Right lobe of liver (tissue), 6 donors: ENCODE measurements at regions not wholly inside any gene's neighbourhood (a gene's known extent, or its start where the extent isn't known, plus 50 kb on each side); places are given as distances from the start of the nearest gene placed in this dataset.

ENCODE experiments used
- ATAC-seq, 4 donors: fragments of 200-7000 bp; cut with Tn5 transposase; one replicate each; pipeline ENCODE4 v1.9.1; 2020; ENCODE audit warnings: mild to moderate bottlenecking in 4 of 4, moderate library complexity in 4 of 4
- DNase-seq, 3 donors: peaks; one replicate each; pipeline ENCODE4 v3.0.0-alpha.2; 2020
- H3K27ac ChIP-seq, 3 donors: fragments of 200-600 bp; one replicate each; pipeline ENCODE4 v1.8.0; 2022
- H3K27me3 ChIP-seq, 2 donors: fragments of 200-600 bp; one replicate each; pipeline ENCODE4 v1.8.0; 2022
- H3K36me3 ChIP-seq, 4 donors: fragments of 200-600 bp; sonication (generic) in 1 of 4; one replicate each; pipeline versions ENCODE4 v1.5.1 to v1.8.0; 2017 to 2022; ENCODE audit warnings: control low read depth in 1 of 4
- H3K4me1 ChIP-seq, 4 donors: fragments of 200-600 bp; sonication (generic) in 1 of 4; one replicate each; pipeline versions ENCODE4 v1.5.1 to v1.8.0; 2017 to 2022; ENCODE audit warnings: control low read depth in 1 of 4
- H3K4me3 ChIP-seq, 3 donors: fragments of 200-600 bp; one replicate each; pipeline ENCODE4 v1.8.0; 2022
- H3K9me3 ChIP-seq, 4 donors: fragments of 200-600 bp; sonication (generic) in 1 of 4; one replicate each; pipeline versions ENCODE4 v1.5.1 to v1.8.0; 2017 to 2022; ENCODE audit warnings: control low read depth in 1 of 4
- POLR2A ChIP-seq: fragments of 450-650 bp; IDR thresholded peaks from one replicate; pipeline ENCODE4 v1.6.1; 2017; ENCODE audit warnings: antibody characterized with exemption, mild to moderate bottlenecking
- WGBS: methylation state at CpG from one replicate; pipeline ENCODE4 v1.1.6; 2018; ENCODE audit warnings: low coverage, low lambda C conversion rate; ENCODE audit not compliant: insufficient coverage; ENCODE audit errors: missing lambda C conversion rate; 5-methylcytosine and 5-hydroxymethylcytosine counted together
- intact Hi-C, 2 donors: fragments of 100-400 bp; cut with DNase I; formaldehyde crosslinking; loops; one replicate each; pipeline versions ENCODE4 v1.11.2 to v1.14.1; 2022
- TF ChIP-seq, protein P1 (sequence below), 4 donors: fragments of 200-600 bp in 3 of 4; fragments of 450-650 bp in 1 of 4; IDR thresholded peaks; one replicate each; pipeline versions ENCODE4 v1.5.1 to v1.8.0; 2016 to 2022; ENCODE audit warnings: antibody characterized with exemption in 4 of 4, mild to moderate bottlenecking in 2 of 4
- donor health status: DM: no; HTN: yes; CAD: no.
- donor health status: DM: no; HTN: no; CAD: no.
- donor health status: DM: no; HTN: no; CAD: no.
- donor health status: DM: no; HTN: yes; CAD: no.
- donor health status: DM: no; HTN: yes; CAD: no.

GRCh38 chr16:85291302-85292148, 179.3 kb upstream of the CIBAR2 start:
- 24% methylated on average over 12 of the region's 26 CpGs for WGBS
- Histone ChIP-seq H3K27me3 (no peaks in the 10 kb centered on the region), H3K9me3 (no peaks in the 10 kb centered on the region), H3K36me3 (no peaks in the 10 kb centered on the region), H3K4me1 (peaks cover 0 to 70% (median 34%) of the 10 kb centered on the region in 4 donors), H3K4me3 (no peak overlapping the region), H3K27ac (peak overlapping the region; percentile 29 to 91 (median 74))
- peak; percentile 75 to 90 (median 81) for DNase-seq
- TF ChIP-seq POLR2A, result peak; percentile 54
- TF ChIP-seq, protein P1, sequence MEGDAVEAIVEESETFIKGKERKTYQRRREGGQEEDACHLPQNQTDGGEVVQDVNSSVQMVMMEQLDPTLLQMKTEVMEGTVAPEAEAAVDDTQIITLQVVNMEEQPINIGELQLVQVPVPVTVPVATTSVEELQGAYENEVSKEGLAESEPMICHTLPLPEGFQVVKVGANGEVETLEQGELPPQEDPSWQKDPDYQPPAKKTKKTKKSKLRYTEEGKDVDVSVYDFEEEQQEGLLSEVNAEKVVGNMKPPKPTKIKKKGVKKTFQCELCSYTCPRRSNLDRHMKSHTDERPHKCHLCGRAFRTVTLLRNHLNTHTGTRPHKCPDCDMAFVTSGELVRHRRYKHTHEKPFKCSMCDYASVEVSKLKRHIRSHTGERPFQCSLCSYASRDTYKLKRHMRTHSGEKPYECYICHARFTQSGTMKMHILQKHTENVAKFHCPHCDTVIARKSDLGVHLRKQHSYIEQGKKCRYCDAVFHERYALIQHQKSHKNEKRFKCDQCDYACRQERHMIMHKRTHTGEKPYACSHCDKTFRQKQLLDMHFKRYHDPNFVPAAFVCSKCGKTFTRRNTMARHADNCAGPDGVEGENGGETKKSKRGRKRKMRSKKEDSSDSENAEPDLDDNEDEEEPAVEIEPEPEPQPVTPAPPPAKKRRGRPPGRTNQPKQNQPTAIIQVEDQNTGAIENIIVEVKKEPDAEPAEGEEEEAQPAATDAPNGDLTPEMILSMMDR (IDR thresholded peaks at IDR 0.05), result no peak
- intact Hi-C loops, result no loop called here
- ATAC-seq, result peak; percentile 63 to 77 (median 67)

DNA sequence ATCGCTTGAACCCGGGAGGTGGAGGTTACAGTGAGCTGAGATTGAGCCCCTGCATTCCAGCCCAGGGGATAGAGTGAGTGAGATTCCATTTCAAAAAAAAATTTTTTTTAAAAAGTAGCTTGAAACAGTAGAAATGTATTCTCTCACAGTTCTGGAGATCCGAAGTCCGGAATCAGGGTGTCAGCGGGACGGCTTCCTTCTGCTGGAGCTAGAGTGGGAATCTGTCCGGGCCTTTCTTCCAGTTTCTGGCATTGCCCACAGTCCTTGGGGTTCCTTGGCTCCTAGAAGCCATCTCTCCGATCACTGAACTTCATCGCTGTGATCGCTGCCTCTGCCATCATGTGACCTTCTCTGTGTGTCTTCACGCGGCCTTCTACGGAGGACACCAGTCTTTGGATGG, 181.2 kb upstream of the CIBAR2 start:
- TF ChIP-seq, protein P1 (IDR thresholded peaks at IDR 0.05), result no peak
- no peak for TF ChIP-seq POLR2A
- H3K36me3 ChIP-seq, result no peaks in the 10 kb centered on the region
- peaks cover 0 to 54% (median 25%) of the 10 kb centered on the region in 4 donors for H3K4me1 ChIP-seq
- ATAC-seq (no peak), DNase-seq (no peak)
- intact Hi-C loops, result no loop called here
- 100% methylated on average over 5 of the region's 13 CpGs for WGBS
- no peak overlapping the region for H3K4me3 ChIP-seq
- no peaks in the 10 kb centered on the region for H3K9me3 ChIP-seq
- no peaks in the 10 kb centered on the region for H3K27me3 ChIP-seq
- H3K27ac ChIP-seq, result peak overlapping the region in 2 of 3 donors; percentile 72 to 84

- peaks cover 0 to 48% (median 22%) of the 10 kb centered on the region in 4 donors for H3K4me1 ChIP-seq
- WGBS, result 39% methylated on average over 6 of the region's 15 CpGs
- no peaks in the 10 kb centered on the region for H3K27me3 ChIP-seq
- peak overlapping the region in 1 of 3 donors; percentile 13 for H3K4me3 ChIP-seq
- no peaks in the 10 kb centered on the region for H3K9me3 ChIP-seq
- H3K27ac ChIP-seq, result peak overlapping the region in 2 of 3 donors; percentile 72 to 84
- intact Hi-C loops, result no loop called here
- DNase-seq (peak in 2 of 3 donors; percentile 81 to 86), ATAC-seq (peak; percentile 45 to 63 (median 54))
- TF ChIP-seq POLR2A, result peak; percentile 26
- TF ChIP-seq, protein P1 (IDR thresholded peaks at IDR 0.05), result no peak
- H3K36me3 ChIP-seq, result no peaks in the 10 kb centered on the region
These were observed 181.8 kb upstream of the CIBAR2 start for GRCh38 chr16:85293904-85294642.

DNA sequence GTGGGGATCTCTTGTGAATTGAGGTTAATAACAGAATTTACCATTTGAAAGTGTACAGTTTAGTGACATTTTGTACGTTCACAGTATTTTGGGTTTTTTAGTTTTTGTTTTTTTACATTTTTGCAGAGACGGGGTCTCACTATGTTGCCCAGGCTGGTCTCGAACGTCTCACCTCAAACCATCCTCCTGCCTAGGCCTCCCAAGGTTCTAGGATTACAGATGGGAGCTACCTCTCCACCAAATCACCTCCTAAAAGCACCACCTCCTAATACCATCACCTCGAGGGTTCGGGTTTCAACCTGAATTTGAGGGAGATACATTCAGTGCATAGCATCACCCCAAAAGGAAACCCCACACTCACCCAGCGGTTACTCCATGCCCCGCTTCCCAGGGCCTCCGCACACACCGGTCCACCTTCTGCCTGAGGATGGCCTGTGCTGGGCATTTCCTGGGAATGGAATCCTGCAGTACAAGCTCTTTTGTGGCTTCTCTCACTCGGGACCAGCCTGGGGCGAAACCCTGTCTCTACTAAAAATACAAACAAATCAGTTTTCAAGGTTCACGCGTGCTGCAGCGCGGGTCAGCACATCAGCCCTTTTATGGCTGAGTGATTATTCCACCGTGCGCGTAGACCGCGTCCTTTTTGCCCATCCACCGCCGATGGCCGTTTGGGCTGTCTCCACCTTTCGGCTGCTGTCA, 182.7 kb upstream of the CIBAR2 start:
- Histone ChIP-seq H3K4me3 (no peak overlapping the region), H3K36me3 (no peaks in the 10 kb centered on the region), H3K4me1 (peaks cover 0 to 39% (median 18%) of the 10 kb centered on the region in 4 donors), H3K27ac (peak overlapping the region in 2 of 3 donors; percentile 6 to 84), H3K9me3 (no peaks in the 10 kb centered on the region), H3K27me3 (no peaks in the 10 kb centered on the region)
- no peak for DNase-seq
- intact Hi-C loops, result no loop called here
- 91% methylated on average over 20 of the region's 25 CpGs for WGBS
- ATAC-seq, result no peak
- TF ChIP-seq, protein P1 (IDR thresholded peaks at IDR 0.05), result no peak
- no peak for TF ChIP-seq POLR2A
